NAMALWA (cell line): ENCODE measurements at regions not wholly inside any gene's neighbourhood (a gene's known extent, or its start where the extent isn't known, plus 50 kb on each side); places are given as distances from the start of the nearest gene placed in this dataset.

Experiments used
- DNase-seq: peaks from one replicate; pipeline ENCODE4 v3.0.0-alpha.2; 2015; ENCODE audit warnings: low spot score

DNA sequence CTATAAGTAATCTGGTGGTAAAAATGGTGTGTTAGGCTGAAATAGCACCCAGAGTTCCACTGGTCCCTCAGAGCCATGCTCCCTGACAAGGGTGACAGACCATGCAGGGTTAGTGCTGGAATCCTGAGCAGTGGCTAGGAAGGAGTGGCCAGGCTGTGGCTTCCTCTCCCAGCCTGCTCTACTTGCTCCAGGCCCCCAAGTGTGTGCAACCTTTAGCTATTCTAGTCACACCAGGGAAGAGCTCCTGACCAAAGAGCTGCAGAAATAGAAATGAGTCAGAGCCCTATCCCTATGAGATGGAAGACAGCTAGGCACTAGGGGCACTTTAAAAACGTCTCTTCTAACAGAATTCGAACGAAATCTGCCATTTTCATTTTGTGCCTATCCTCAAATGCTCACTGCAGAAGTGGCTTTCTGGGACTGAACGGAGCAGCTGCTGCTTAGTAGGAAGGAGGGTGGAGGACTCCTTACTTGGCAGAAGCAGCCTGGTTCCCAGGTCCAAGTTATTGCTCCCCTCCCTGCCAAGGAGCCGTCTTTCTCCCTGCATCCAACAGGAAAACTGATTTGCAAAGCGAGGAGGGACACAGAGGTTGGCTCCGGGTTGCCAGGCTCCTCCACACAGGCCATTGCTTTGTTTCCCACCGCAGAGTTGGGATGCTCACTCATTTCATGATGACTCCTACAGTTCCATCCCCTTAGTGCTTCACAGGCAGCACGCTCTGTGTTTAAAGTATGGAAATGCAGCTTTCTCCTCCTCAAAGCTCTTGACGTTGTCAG lies 754.5 kb downstream of the C6orf118 start:
- DNase-seq: no peak

- DNase-seq: no peak
These were observed 755.2 kb downstream of the C6orf118 start for GRCh38 chr6:164554226-164554625.

- DNase-seq: no peak
These were observed 757.7 kb downstream of the C6orf118 start for GRCh38 chr6:164551706-164552105.

- no peak for DNase-seq
These were observed 762.3 kb downstream of the C6orf118 start for GRCh38 chr6:164547076-164547475.

GRCh38 chr6:164546263-164546662 lies 763.1 kb downstream of the C6orf118 start:
- no peak for DNase-seq

DNA sequence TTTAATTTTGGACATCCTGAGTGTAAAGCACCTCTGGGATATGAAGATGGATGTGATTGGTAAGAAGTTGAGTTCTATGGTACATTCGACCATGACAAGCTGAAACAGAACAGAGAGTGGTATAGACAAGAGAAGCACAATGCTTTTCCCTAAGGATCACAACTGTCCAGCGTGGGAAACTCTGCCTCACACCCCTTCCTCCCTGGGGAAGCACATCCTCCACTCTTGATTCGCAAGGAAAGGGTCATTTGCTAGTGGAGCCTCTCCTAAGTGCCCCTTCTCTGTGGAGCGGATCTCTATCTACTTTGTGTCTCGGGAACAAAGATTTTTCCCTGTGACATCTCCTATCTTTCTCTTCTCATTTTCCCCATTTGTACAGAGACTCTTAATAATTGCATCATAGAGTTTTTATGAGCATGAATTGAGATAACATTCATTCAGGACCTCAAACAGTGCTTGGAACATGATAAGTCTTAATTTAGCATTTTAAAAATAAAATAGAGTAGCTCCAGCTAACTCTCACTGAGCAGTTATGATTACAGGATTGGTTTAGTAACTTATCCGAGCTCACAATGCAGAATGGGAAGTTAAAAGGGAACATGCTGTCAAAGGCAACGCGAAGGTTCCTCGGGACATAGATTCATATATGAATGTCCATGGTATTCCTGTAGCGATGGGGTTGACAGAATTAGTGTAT lies 775.2 kb downstream of the C6orf118 start:
- no peak for DNase-seq

DNA sequence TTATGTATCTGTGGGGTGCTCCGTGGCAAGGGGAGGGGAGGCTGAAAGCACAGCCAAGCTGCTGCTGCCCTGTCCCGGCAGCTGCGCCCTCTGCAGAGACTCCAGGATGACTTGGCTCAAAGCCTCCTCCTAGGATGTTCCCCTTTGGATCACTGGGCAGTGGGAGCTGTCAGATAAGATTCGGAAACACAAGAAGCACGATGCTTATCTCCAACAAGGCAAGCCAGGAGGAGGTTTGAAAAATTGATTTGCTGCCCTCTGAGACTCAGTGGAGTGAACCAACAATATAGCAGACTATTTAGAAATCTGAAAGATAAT lies 776.4 kb downstream of the C6orf118 start:
- no peak for DNase-seq

GRCh38 chr6:164532198-164533044 lies 777.0 kb downstream of the C6orf118 start:
- no peak for DNase-seq

DNA sequence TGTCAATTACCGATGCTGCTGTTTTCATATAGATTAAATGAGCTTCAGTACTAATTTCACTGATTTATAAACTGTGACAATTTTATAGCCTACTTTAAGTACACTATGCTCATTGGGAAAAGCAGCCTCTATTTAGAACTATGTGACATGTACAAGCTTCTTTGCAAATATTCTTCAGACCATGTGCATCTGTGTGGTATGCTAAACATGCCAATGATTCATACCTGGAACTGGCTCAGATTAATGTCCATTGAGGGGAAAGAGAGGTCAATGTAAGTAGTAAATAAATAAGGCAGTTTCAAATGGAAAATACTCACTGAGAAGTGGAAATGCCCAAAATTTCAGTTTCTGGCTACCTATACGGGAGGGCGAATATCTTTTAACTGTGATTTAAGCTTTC lies 777.7 kb downstream of the C6orf118 start:
- DNase-seq: no peak

DNA sequence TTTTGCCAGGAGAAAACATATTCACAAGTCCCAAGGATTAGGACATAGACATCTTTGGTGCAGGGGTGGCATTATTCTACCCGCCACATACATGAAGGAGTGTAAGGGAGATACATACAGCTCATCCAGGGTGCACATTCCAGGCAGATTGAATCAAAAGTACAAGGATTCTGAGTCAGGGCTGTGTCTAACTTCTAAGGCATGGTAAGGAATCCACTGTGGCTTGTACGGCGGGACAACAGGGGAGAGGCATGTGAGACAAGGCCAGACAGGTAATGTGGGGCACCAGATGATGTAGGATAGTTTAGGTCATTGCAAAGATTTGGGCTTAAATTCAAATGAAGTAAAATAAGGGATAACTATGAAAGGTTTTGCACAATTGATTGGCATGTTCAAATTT lies 780.9 kb downstream of the C6orf118 start:
- DNase-seq: no peak

DNA sequence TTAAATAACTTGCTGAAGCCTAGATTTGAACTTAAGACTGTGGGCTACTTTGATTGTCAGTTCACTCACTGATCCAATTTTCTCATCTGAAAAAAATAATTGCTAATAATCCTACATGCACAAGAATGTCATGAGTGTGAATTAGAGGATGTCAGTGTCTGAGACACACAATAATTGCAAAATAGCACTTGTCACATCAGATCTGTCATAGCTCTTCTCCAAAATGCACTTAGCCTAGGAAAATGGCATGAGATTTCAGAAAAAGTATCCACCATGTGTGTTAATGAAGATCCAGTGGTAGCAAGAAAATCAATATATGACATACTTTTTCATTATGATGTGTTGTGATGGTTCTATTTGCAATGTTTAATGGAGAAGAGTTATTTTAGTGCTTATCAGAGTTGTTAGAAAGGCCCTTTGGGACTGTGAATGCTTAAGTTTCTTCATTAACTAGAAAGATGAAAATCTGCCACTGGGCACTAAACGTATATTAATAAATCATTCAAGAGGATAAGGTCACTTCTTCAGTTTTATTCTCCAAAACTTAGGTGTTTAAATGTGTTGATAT lies 786.2 kb downstream of the C6orf118 start:
- no peak for DNase-seq

GRCh38 chr6:164520916-164521315 lies 788.5 kb downstream of the C6orf118 start:
- no peak for DNase-seq

DNA sequence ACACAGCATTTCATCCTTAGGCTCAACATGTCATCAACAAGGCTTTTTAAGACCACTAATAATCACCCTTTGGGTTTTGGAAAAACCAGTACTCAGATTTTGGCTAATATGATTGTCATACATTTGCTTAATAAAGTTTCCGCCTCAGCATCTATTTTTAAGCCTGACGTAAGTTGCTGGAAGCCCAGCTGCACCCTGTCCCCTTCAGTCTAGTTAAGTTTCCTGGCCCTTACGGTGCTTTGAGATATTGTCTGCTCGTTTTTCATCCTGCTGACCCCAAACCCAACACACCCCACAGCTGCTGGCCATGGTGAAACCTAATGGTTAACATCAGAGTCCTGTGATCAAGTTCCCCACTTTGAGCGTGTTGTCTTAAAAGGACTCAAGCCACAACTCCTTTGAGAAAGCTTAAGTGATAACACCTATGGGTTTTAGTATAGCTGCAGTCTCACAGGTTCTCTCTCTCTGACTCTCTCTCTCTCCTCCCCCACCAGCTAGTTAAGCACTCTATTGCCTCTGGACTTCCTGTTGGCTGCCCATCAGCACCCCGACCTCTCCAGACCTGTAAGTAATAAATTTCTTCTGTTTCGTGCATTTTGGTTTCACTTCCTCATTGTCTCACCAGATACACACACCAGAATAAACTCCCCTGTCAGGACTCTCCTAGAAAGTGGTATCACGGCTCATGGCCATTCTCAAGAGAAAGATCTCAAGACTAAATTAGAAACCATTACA lies 802.0 kb downstream of the C6orf118 start:
- peak; percentile 36 for DNase-seq

- no peak for DNase-seq
These were observed 804.0 kb downstream of the C6orf118 start for GRCh38 chr6:164505425-164505824.

DNA sequence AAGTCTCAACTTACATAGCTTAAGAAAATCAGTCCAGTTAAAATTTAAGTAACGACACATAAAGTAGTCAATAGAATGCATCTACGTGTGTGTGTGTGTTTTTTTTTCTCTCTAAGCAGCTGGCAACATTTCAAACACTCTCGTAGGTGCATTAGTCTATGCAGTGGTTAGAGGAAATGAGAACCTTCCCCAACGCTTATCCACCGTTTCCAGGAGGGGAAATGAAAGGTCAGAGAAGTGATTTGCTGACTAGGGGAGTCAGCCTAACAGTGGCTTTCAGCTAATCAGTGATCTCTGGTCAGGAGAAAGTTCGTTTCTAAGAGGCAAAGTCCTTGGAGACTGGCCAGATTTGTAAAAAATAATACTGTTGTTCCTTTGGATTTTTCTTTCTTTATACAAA lies 806.6 kb downstream of the C6orf118 start:
- no peak for DNase-seq

- DNase-seq: no peak
These were observed 813.4 kb downstream of the C6orf118 start for GRCh38 chr6:164495882-164496495.

DNA sequence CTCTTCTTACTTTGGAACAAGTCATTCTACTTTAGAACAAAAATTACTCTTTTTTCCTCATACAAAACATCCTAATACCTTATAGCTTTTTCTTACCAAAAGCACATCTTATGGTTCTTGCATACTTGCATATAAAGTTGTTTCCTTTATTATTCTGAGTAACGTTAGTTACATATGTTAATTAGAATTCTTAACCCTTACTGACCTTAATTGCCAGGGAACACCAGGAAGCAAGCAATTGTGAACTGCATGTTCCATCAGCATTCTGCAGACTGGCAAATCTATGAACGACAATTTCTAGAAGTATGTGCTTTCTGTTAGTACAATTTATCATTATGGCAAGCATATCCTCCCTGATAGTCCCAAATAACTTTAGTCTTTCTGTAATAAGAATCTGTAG lies 831.0 kb downstream of the C6orf118 start:
- DNase-seq: no peak

GRCh38 chr6:164477790-164478189 lies 831.6 kb downstream of the C6orf118 start:
- no peak for DNase-seq

DNA sequence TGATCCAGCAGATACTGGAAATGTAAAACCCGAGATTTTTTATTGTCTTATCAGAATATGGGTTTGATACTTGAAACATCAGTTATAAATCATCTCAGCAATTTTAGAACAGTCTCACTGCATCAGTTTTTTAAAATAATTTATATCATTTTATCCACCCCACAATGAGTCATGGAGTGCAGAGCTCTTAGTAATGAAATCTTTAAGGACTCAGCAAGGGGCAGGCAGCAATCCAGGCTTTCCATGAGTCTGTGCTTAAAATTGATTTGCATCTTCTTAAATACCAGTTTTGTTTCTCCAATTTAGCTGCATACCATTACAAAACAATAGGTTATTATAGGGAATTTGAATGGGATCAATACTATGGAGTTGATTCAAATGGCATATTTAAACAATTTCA lies 832.3 kb downstream of the C6orf118 start:
- DNase-seq: no peak

DNA sequence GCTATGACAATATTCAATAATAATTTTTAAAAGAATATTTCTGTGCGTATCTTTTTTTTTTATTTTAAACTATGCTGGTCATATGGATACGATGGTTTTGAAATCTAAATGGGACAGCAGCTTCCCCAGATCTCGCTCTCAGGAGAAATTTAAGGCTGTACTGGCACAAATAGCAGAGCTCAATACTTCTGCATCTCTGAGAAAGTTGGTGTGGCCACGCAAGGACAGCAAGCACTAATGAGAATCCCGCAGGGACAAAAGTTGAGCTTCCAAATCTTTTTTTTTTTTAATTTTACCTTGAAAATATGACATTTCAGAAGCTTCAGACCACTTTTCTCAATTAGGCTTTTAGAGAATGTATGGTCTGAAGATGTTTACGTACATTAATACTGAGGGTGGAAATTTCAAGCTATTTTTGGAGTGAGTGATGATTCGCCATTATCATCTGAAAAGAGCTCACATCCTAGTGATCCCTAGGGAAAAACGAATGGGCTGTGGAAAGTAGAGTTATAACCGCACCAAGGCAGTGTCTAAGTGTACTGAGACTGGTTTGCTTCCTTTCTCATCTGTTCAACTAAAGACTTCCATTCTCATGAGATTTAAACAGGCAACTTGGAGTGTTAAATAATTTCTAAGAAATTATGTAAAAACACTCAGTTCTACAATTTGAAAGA lies 840.0 kb downstream of the C6orf118 start:
- DNase-seq: no peak

GRCh38 chr6:164455835-164456234 lies 853.6 kb downstream of the C6orf118 start:
- DNase-seq: no peak
